Stimulated activated CD4-positive, alpha-beta T cell treated with anti-CD3 and anti-CD28 coated beads, Interleukin-15, amount 100 ng/mL, for 1 hour (primary cell): ENCODE measurements at regions not wholly inside any gene's neighbourhood (a gene's known extent, or its start where the extent isn't known, plus 50 kb on each side); places are given as distances from the start of the nearest gene placed in this dataset.
"Not testable (repeated sequence)": the region's sequence is repeated elsewhere in the genome, so short reads cannot be mapped to it uniquely, and the experiment has no call there.

ENCODE experiments used
- DNase-seq, 2 donors: peaks; one replicate each; pipeline ENCODE4 v3.0.0-alpha.2; 2020; ENCODE audit warnings: low read depth in 1 of 2, low spot score in 1 of 2

GRCh38 chr5:52255308-52255707, 532.4 kb upstream of the ITGA1 start:
- DNase-seq: no peak

- DNase-seq: no peak
These were observed 524.9 kb upstream of the ITGA1 start for GRCh38 chr5:52262844-52263243.

- DNase-seq: no peak
These were observed 518.3 kb upstream of the ITGA1 start for GRCh38 chr5:52269401-52269800.

GRCh38 chr5:52269859-52270258, 517.9 kb upstream of the ITGA1 start:
- no peak for DNase-seq

GRCh38 chr5:52275639-52276038, 512.1 kb upstream of the ITGA1 start:
- no peak for DNase-seq

GRCh38 chr5:52277101-52277500, 510.6 kb upstream of the ITGA1 start:
- DNase-seq: no peak

GRCh38 chr5:52282647-52283046, 505.1 kb upstream of the ITGA1 start:
- DNase-seq: no peak

GRCh38 chr5:52283221-52283620, 504.5 kb upstream of the ITGA1 start:
- no peak for DNase-seq

GRCh38 chr5:52300703-52301372, 486.9 kb upstream of the ITGA1 start:
- DNase-seq: no peak

GRCh38 chr5:52304816-52305215, 482.9 kb upstream of the ITGA1 start:
- not testable (repeated sequence) for DNase-seq

GRCh38 chr5:52328220-52328806, 459.4 kb upstream of the ITGA1 start:
- no peak for DNase-seq

GRCh38 chr5:52331725-52332124, 456.0 kb upstream of the ITGA1 start:
- DNase-seq: no peak

GRCh38 chr5:52334367-52334766, 453.3 kb upstream of the ITGA1 start:
- DNase-seq: no peak

- DNase-seq: no peak
These were observed 448.4 kb upstream of the ITGA1 start for GRCh38 chr5:52339285-52339684.

- DNase-seq: no peak
These were observed 445.4 kb upstream of the ITGA1 start for GRCh38 chr5:52342361-52342760.

GRCh38 chr5:52356311-52356918, 431.3 kb upstream of the ITGA1 start:
- DNase-seq: no peak

- DNase-seq: no peak
These were observed 428.5 kb upstream of the ITGA1 start for GRCh38 chr5:52359261-52359660.

- no peak for DNase-seq
These were observed 426.7 kb upstream of the ITGA1 start for GRCh38 chr5:52360985-52361384.

- no peak for DNase-seq
These were observed 413.4 kb upstream of the ITGA1 start for GRCh38 chr5:52374286-52374685.

- DNase-seq: no peak
These were observed 411.7 kb upstream of the ITGA1 start for GRCh38 chr5:52375969-52376368.

- no peak for DNase-seq
These were observed 411.1 kb upstream of the ITGA1 start for GRCh38 chr5:52376592-52376991.

- no peak for DNase-seq
These were observed 409.5 kb upstream of the ITGA1 start for GRCh38 chr5:52378237-52378636.

- DNase-seq: no peak
These were observed 399.4 kb upstream of the ITGA1 start for GRCh38 chr5:52388349-52388748.
